Left forelimb (tissue), 1 donor: ENCODE measurements at regions not wholly inside any gene's neighbourhood (a gene's known extent, or its start where the extent isn't known, plus 50 kb on each side); places are given as distances from the start of the nearest gene placed in this dataset.

Experiments
- DNase-seq: peaks from one replicate; pipeline ENCODE4 v3.0.0-alpha.2; 2018; ENCODE audit warnings: low spot score

GRCh38 chr4:35963383-35963782, 280.9 kb downstream of the ARAP2 start:
- no peak for DNase-seq

- no peak for DNase-seq
These were observed 280.3 kb downstream of the ARAP2 start for GRCh38 chr4:35963974-35964515.

- no peak for DNase-seq
These were observed 279.0 kb downstream of the ARAP2 start for GRCh38 chr4:35965300-35965699.

- no peak for DNase-seq
These were observed 277.7 kb downstream of the ARAP2 start for GRCh38 chr4:35966566-35966965.

GRCh38 chr4:35970366-35970960, 273.9 kb downstream of the ARAP2 start:
- no peak for DNase-seq

GRCh38 chr4:35972814-35973213, 271.5 kb downstream of the ARAP2 start:
- DNase-seq, result no peak

GRCh38 chr4:35975617-35976355, 268.5 kb downstream of the ARAP2 start:
- no peak for DNase-seq

GRCh38 chr4:35978551-35978950, 265.8 kb downstream of the ARAP2 start:
- DNase-seq, result no peak

- DNase-seq, result no peak
These were observed 262.0 kb downstream of the ARAP2 start for GRCh38 chr4:35982318-35982717.

- no peak for DNase-seq
These were observed 257.8 kb downstream of the ARAP2 start for GRCh38 chr4:35986537-35986936.

- DNase-seq, result no peak
These were observed 250.7 kb downstream of the ARAP2 start for GRCh38 chr4:35993606-35994005.

GRCh38 chr4:36000941-36001557, 243.3 kb downstream of the ARAP2 start:
- no peak for DNase-seq

GRCh38 chr4:36003051-36003450, 241.3 kb downstream of the ARAP2 start:
- DNase-seq, result no peak

GRCh38 chr4:36004204-36004851, 240.0 kb downstream of the ARAP2 start:
- DNase-seq, result no peak

- no peak for DNase-seq
These were observed 238.1 kb downstream of the ARAP2 start for GRCh38 chr4:36006226-36006625.

- DNase-seq, result no peak
These were observed 233.9 kb downstream of the ARAP2 start for GRCh38 chr4:36010397-36010929.

GRCh38 chr4:36011381-36011780, 232.9 kb downstream of the ARAP2 start:
- no peak for DNase-seq

GRCh38 chr4:36012503-36012902, 231.8 kb downstream of the ARAP2 start:
- DNase-seq, result no peak

- no peak for DNase-seq
These were observed 231.1 kb downstream of the ARAP2 start for GRCh38 chr4:36013206-36013605.
